ENCODE measurements at regions not wholly inside any gene's neighbourhood (a gene's known extent, or its start where the extent isn't known, plus 50 kb on each side); places are given as distances from the start of the nearest gene placed in this dataset.

GRCh38 chr3:182424006-182424405 lies 369.3 kb upstream of the ATP11B start:
- TF ChIP-seq EZH2phosphoT487 (IDR thresholded peaks at IDR 0.05; ENCODE audit: insufficient read depth, low read depth) (no peak), EZH2 (IDR thresholded peaks at IDR 0.05; ENCODE audit: insufficient read depth, poor library complexity, severe bottlenecking) (no peak)

Measured in GM23248 (cell line).